OCI-LY3 (cell line): ENCODE measurements at regions not wholly inside any gene's neighbourhood (a gene's known extent, or its start where the extent isn't known, plus 50 kb on each side); places are given as distances from the start of the nearest gene placed in this dataset.

Experiments
- EZH2phosphoT487 ChIP-seq: fragments of 200-600 bp; shearing (Covaris generic); IDR thresholded peaks from 2 replicates; pipeline ENCODE4 v1.6.1; 2018; ENCODE audit warnings: antibody characterized with exemption, mixed run types, low read depth
- TF ChIP-seq, protein P1 (sequence below): fragments of 200-600, 300-600 bp; sonication (generic); IDR thresholded peaks from 2 replicates; pipeline ENCODE4 v1.5.1; 2014; ENCODE audit warnings: antibody characterized with exemption, low read length, low read depth

DNA sequence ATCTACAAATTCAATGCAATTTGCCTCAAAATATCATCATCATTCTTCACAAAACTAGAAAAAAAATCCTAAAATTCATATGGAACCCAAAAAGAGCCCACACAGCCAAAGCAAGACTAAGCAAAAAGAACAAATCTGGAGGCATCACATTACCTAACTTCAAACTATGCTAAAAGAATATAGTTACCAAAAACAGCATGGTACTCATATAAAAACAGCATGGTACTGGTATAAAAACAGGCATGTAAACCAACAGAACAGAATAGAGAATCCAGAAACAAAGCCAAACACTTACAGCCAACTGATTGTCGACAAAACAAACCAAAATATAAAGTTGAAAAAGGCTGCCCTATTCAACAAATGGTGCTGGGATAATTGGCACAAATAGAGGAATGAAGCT, 278.1 kb downstream of the TPBG start:
- TF ChIP-seq, protein P1, sequence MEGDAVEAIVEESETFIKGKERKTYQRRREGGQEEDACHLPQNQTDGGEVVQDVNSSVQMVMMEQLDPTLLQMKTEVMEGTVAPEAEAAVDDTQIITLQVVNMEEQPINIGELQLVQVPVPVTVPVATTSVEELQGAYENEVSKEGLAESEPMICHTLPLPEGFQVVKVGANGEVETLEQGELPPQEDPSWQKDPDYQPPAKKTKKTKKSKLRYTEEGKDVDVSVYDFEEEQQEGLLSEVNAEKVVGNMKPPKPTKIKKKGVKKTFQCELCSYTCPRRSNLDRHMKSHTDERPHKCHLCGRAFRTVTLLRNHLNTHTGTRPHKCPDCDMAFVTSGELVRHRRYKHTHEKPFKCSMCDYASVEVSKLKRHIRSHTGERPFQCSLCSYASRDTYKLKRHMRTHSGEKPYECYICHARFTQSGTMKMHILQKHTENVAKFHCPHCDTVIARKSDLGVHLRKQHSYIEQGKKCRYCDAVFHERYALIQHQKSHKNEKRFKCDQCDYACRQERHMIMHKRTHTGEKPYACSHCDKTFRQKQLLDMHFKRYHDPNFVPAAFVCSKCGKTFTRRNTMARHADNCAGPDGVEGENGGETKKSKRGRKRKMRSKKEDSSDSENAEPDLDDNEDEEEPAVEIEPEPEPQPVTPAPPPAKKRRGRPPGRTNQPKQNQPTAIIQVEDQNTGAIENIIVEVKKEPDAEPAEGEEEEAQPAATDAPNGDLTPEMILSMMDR = no peak
- no peak for TF ChIP-seq EZH2phosphoT487
